Liver (tissue), 8 donors: ENCODE measurements at regions not wholly inside any gene's neighbourhood (a gene's known extent, or its start where the extent isn't known, plus 50 kb on each side); places are given as distances from the start of the nearest gene placed in this dataset.

Experiments used
- DNase-seq: peaks from one replicate; pipeline ENCODE4 v3.0.0-alpha.2; 2017; ENCODE audit warnings: low spot score
- H3K27ac ChIP-seq, 2 donors: one replicate each; pipeline ENCODE4 v1.7.0; 2013; ENCODE audit warnings: inconsistent platforms in 2 of 2, low read length in 2 of 2, control low read depth in 1 of 2, low read depth in 1 of 2, mild to moderate bottlenecking in 1 of 2
- H3K27me3 ChIP-seq, 4 donors: one replicate each; pipeline versions ENCODE4 v1.6.1 to v1.7.0; 2013; ENCODE audit warnings: low read length in 3 of 4, inconsistent platforms in 1 of 4, mild to moderate bottlenecking in 1 of 4, moderate library complexity in 1 of 4; ENCODE audit not compliant: control insufficient read depth in 4 of 4, insufficient read depth in 4 of 4
- H3K36me3 ChIP-seq, 4 donors: one replicate each; pipeline versions ENCODE4 v1.6.1 to v1.7.0; 2013; ENCODE audit warnings: low read length in 3 of 4, mild to moderate bottlenecking in 3 of 4, low read depth in 1 of 4, moderate library complexity in 1 of 4; ENCODE audit not compliant: control insufficient read depth in 4 of 4, insufficient read depth in 3 of 4
- H3K4me1 ChIP-seq, 4 donors: one replicate each; pipeline versions ENCODE4 v1.6.1 to v1.7.0; 2013; ENCODE audit warnings: low read length in 3 of 4, mild to moderate bottlenecking in 3 of 4, moderate library complexity in 1 of 4; ENCODE audit not compliant: control insufficient read depth in 4 of 4, insufficient read depth in 4 of 4
- H3K4me3 ChIP-seq, 3 donors: one replicate each; pipeline versions ENCODE4 v1.6.1 to v1.7.0; 2013; ENCODE audit warnings: low read length in 3 of 3, control low read depth in 1 of 3, low read depth in 1 of 3, mild to moderate bottlenecking in 1 of 3
- H3K9ac ChIP-seq, 2 donors: one replicate each; pipeline ENCODE4 v1.7.0; 2013; ENCODE audit warnings: low read length in 2 of 2, mild to moderate bottlenecking in 2 of 2, moderate library complexity in 2 of 2, control low read depth in 1 of 2, low read depth in 1 of 2
- H3K9me3 ChIP-seq, 4 donors: one replicate each; pipeline versions ENCODE4 v1.6.1 to v1.7.0; 2013; ENCODE audit warnings: low read length in 3 of 4; ENCODE audit not compliant: control insufficient read depth in 4 of 4
- FOXA1 ChIP-seq: IDR thresholded peaks from 2 replicates; pipeline ENCODE4 v1.6.1; 2016; ENCODE audit warnings: antibody characterized with exemption
- GABPA ChIP-seq, 2 donors: IDR thresholded peaks in 1 of 2; conservative IDR thresholded peaks in 1 of 2; 2 replicates each; pipeline ENCODE4 v1.6.1; 2016; ENCODE audit warnings: antibody characterized with exemption in 2 of 2, mild to moderate bottlenecking in 1 of 2, moderate library complexity in 1 of 2
- HNF4A ChIP-seq, 2 donors: conservative IDR thresholded peaks; 2 replicates each; pipeline ENCODE4 v1.6.1; 2016; ENCODE audit warnings: antibody characterized with exemption in 2 of 2, mild to moderate bottlenecking in 2 of 2
- JUND ChIP-seq, 2 donors: IDR thresholded peaks; 2 replicates each; pipeline ENCODE4 v1.6.1; 2016; ENCODE audit warnings: antibody characterized with exemption in 2 of 2
- RAD21 ChIP-seq, 2 donors: IDR thresholded peaks; 2 replicates each; pipeline ENCODE4 v1.6.1; 2016; ENCODE audit warnings: antibody characterized with exemption in 2 of 2, mild to moderate bottlenecking in 2 of 2
- SP1 ChIP-seq: IDR thresholded peaks from 2 replicates; pipeline ENCODE4 v1.6.1; 2018; ENCODE audit warnings: antibody characterized with exemption, mild to moderate bottlenecking
- TAF1 ChIP-seq: conservative IDR thresholded peaks from 2 replicates; pipeline ENCODE4 v1.6.1; 2016; ENCODE audit warnings: antibody characterized with exemption, mild to moderate bottlenecking
- YY1 ChIP-seq: IDR thresholded peaks from 2 replicates; pipeline ENCODE4 v1.6.1; 2016; ENCODE audit warnings: antibody characterized with exemption, mild to moderate bottlenecking
- WGBS: extraction: QIAGEN DNeasy Blood & Tissue Kit; methylation state at CpG from one replicate; pipeline ENCODE4 v1.1.7; 2013; 5-methylcytosine and 5-hydroxymethylcytosine counted together
- TF ChIP-seq, protein P1 (sequence below): IDR thresholded peaks from 2 replicates; pipeline ENCODE4 v1.6.1; 2016; ENCODE audit warnings: antibody characterized with exemption, mild to moderate bottlenecking
- TF ChIP-seq, protein P2 (sequence below): IDR thresholded peaks from 2 replicates; pipeline ENCODE4 v1.6.1; 2016; ENCODE audit warnings: antibody characterized with exemption
- TF ChIP-seq, protein P3 (sequence below): IDR thresholded peaks from 2 replicates; pipeline ENCODE4 v1.6.1; 2016; ENCODE audit warnings: antibody characterized with exemption
- TF ChIP-seq, protein P4 (sequence below): fragments of 150-350 bp; IDR thresholded peaks from 2 replicates; pipeline ENCODE4 v1.5.1; 2017; ENCODE audit warnings: improper control_type of control experiment, low read depth, low read length; ENCODE audit not compliant: missing input control
- donor health status: healthy.
- donor health status: healthy.
- donor health status: healthy.
- donor health status: healthy.
- donor health status: healthy.

DNA sequence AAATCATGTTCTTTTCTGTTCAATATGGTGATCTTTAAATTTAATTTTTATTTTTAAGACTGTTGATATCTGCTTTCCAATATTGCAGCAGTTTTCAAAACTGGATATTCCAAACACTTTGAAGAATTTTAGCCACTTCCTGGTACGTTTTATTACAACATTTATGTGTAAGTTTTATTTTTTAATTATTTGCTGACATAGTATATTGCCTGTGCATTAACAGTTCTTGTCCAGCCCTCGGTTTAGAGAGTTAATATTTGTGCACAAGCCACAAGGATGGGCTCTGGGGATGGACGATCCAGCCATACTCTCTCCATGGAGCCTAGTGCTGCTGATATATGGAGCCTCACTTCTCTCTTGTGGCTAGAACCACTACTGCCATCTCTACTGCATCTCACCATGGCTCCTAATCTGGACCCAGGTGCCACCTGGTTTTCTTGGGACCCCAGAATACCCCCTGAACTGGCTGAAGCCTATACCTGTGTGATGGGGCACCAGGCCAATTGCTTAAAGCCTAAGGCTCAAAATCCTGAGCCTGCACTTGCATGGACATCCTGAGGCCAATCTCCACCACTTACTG lies 262.5 kb downstream of the RASSF9 start:
- Histone ChIP-seq H3K36me3 (no peaks in the 10 kb centered on the region), H3K9me3 (no peaks in the 10 kb centered on the region), H3K27ac (no peak overlapping the region), H3K4me3 (no peak overlapping the region), H3K4me1 (no peaks in the 10 kb centered on the region), H3K9ac (no peak overlapping the region), H3K27me3 (peaks cover 0 to under 1% (median 0%) of the 10 kb centered on the region in 4 donors)
- TF ChIP-seq TAF1 (no peak), FOXA1 (no peak)
- TF ChIP-seq, protein P1, sequence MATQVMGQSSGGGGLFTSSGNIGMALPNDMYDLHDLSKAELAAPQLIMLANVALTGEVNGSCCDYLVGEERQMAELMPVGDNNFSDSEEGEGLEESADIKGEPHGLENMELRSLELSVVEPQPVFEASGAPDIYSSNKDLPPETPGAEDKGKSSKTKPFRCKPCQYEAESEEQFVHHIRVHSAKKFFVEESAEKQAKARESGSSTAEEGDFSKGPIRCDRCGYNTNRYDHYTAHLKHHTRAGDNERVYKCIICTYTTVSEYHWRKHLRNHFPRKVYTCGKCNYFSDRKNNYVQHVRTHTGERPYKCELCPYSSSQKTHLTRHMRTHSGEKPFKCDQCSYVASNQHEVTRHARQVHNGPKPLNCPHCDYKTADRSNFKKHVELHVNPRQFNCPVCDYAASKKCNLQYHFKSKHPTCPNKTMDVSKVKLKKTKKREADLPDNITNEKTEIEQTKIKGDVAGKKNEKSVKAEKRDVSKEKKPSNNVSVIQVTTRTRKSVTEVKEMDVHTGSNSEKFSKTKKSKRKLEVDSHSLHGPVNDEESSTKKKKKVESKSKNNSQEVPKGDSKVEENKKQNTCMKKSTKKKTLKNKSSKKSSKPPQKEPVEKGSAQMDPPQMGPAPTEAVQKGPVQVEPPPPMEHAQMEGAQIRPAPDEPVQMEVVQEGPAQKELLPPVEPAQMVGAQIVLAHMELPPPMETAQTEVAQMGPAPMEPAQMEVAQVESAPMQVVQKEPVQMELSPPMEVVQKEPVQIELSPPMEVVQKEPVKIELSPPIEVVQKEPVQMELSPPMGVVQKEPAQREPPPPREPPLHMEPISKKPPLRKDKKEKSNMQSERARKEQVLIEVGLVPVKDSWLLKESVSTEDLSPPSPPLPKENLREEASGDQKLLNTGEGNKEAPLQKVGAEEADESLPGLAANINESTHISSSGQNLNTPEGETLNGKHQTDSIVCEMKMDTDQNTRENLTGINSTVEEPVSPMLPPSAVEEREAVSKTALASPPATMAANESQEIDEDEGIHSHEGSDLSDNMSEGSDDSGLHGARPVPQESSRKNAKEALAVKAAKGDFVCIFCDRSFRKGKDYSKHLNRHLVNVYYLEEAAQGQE: no peak
- WGBS: 58% methylated on average over 3 of the region's 3 CpGs
- DNase-seq: no peak

DNA sequence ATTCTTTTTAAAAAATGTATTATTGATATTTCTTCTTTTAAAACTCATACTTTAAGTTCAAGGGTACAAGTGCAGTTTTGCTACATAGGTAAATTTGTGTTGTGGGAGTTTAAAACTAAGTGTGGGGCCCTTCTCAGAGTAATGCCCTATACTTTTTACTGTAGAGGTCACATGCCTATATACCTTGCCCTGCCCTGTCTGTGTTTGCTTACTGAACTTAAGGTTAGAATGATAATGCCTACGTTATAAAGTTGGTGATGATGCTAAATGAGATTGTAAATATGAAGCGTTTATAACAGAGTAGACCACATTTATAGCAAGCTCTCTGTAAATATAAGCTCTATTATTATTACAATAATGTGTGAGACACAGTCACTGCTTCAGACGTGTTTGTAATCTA lies 261.9 kb downstream of the RASSF9 start:
- no peaks in the 10 kb centered on the region for H3K4me1 ChIP-seq
- DNase-seq: no peak
- 75% methylated on average over 3 of the region's 3 CpGs for WGBS
- H3K27me3 ChIP-seq: no peaks in the 10 kb centered on the region
- H3K4me3 ChIP-seq: no peak overlapping the region
- H3K9ac ChIP-seq: no peak overlapping the region
- H3K27ac ChIP-seq: no peak overlapping the region
- H3K36me3 ChIP-seq: no peaks in the 10 kb centered on the region
- H3K9me3 ChIP-seq: no peaks in the 10 kb centered on the region
- no peak for TF ChIP-seq RAD21 (IDR thresholded peaks at IDR 0.05)
- no peak for TF ChIP-seq FOXA1
- TF ChIP-seq YY1: no peak
- no peak for TF ChIP-seq TAF1
- no peak for TF ChIP-seq SP1
- TF ChIP-seq, protein P2, sequence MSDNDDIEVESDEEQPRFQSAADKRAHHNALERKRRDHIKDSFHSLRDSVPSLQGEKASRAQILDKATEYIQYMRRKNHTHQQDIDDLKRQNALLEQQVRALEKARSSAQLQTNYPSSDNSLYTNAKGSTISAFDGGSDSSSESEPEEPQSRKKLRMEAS: no peak
- no peak for TF ChIP-seq JUND (IDR thresholded peaks at IDR 0.05)
- TF ChIP-seq HNF4A (conservative IDR thresholded peaks at IDR 0.05): no peak
- TF ChIP-seq, protein P3, sequence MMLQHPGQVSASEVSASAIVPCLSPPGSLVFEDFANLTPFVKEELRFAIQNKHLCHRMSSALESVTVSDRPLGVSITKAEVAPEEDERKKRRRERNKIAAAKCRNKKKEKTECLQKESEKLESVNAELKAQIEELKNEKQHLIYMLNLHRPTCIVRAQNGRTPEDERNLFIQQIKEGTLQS: no peak
- no peak for TF ChIP-seq GABPA (IDR thresholded peaks at IDR 0.05 in 1 of 2, conservative IDR thresholded peaks at IDR 0.05 in 1 of 2)
- TF ChIP-seq, protein P4, sequence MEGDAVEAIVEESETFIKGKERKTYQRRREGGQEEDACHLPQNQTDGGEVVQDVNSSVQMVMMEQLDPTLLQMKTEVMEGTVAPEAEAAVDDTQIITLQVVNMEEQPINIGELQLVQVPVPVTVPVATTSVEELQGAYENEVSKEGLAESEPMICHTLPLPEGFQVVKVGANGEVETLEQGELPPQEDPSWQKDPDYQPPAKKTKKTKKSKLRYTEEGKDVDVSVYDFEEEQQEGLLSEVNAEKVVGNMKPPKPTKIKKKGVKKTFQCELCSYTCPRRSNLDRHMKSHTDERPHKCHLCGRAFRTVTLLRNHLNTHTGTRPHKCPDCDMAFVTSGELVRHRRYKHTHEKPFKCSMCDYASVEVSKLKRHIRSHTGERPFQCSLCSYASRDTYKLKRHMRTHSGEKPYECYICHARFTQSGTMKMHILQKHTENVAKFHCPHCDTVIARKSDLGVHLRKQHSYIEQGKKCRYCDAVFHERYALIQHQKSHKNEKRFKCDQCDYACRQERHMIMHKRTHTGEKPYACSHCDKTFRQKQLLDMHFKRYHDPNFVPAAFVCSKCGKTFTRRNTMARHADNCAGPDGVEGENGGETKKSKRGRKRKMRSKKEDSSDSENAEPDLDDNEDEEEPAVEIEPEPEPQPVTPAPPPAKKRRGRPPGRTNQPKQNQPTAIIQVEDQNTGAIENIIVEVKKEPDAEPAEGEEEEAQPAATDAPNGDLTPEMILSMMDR: no peak
